ENCODE measurements at regions not wholly inside any gene's neighbourhood (a gene's known extent, or its start where the extent isn't known, plus 50 kb on each side); places are given as distances from the start of the nearest gene placed in this dataset.

DNA sequence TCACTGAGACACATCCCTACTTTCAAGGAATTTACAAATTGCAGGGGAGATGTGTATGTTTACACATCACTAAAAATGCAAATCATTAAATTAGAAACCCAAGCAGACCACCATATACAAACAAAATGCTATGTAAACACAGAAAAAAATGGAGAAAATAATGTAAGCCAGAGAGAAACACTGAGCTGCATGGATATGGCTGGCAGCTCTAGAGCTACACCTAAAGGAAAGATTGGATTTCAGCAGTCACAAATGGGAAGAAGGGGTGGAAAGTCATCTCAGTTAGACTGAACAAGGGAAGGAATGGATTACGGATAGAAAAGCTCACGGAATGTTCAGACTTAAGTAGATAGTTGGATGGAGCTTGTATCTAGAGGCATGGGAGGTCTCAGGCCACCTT, 186.3 kb downstream of the MOSPD2 start:
- TF ChIP-seq, protein P1, sequence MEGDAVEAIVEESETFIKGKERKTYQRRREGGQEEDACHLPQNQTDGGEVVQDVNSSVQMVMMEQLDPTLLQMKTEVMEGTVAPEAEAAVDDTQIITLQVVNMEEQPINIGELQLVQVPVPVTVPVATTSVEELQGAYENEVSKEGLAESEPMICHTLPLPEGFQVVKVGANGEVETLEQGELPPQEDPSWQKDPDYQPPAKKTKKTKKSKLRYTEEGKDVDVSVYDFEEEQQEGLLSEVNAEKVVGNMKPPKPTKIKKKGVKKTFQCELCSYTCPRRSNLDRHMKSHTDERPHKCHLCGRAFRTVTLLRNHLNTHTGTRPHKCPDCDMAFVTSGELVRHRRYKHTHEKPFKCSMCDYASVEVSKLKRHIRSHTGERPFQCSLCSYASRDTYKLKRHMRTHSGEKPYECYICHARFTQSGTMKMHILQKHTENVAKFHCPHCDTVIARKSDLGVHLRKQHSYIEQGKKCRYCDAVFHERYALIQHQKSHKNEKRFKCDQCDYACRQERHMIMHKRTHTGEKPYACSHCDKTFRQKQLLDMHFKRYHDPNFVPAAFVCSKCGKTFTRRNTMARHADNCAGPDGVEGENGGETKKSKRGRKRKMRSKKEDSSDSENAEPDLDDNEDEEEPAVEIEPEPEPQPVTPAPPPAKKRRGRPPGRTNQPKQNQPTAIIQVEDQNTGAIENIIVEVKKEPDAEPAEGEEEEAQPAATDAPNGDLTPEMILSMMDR (conservative IDR thresholded peaks at IDR 0.05) = no peak
- no peak for TF ChIP-seq ZFX (IDR thresholded peaks at IDR 0.05)

All from C4-2B (cell line).